T-helper 1 cell treated with Interleukin-12 subunit alpha and Interleukin-12 subunit beta and Interleukin-4 antibody, amounts not matched to agents 30 ng/mL and 1 ng/mL, for 36 hours (primary cell): ENCODE measurements at regions not wholly inside any gene's neighbourhood (a gene's known extent, or its start where the extent isn't known, plus 50 kb on each side); places are given as distances from the start of the nearest gene placed in this dataset.
"Not testable (repeated sequence)": the region's sequence is repeated elsewhere in the genome, so short reads cannot be mapped to it uniquely, and the experiment has no call there.

Source experiments
- intact Hi-C: fragments of 100-400 bp; cut with micrococcal nuclease; formaldehyde crosslinking; loops from one replicate; pipeline ENCODE4 v1.15.1; 2024

- intact Hi-C loops, result no loop called here
Observed at GRCh38 chr5:158451993-158452672, 593.2 kb upstream of the CLINT1 start.

GRCh38 chr5:158451203-158451992, 592.5 kb upstream of the CLINT1 start:
- intact Hi-C loops, result no loop called here

GRCh38 chr5:158450751-158451171, 591.8 kb upstream of the CLINT1 start:
- intact Hi-C loops, result no loop called here

- intact Hi-C loops, result not testable (repeated sequence)
Observed at GRCh38 chr5:158446761-158447160, 587.8 kb upstream of the CLINT1 start.

GRCh38 chr5:158439204-158439603, 580.3 kb upstream of the CLINT1 start:
- intact Hi-C loops, result loop anchor here (10.0 kb wide), 1 partner anchor 666 kb away; no protein-coding TSS in a partner anchor

GRCh38 chr5:158436271-158437065, 577.5 kb upstream of the CLINT1 start:
- intact Hi-C loops, result loop anchor here (10.0 kb wide), 1 partner anchor 668 kb away; no protein-coding TSS in a partner anchor

GRCh38 chr5:158435161-158435616, 576.2 kb upstream of the CLINT1 start:
- intact Hi-C loops, result loop anchor here (1.0 to 10.0 kb wide), 2 partner anchors 576 to 670 kb away; partner anchors contain the start of gene CLINT1

GRCh38 chr5:158434749-158435148, 575.8 kb upstream of the CLINT1 start:
- intact Hi-C loops, result loop anchor here (1.0 to 10.0 kb wide), 2 partner anchors 575 to 670 kb away; partner anchors contain the start of gene CLINT1

- intact Hi-C loops, result loop anchor here (10.0 kb wide), 1 partner anchor 671 kb away; no protein-coding TSS in a partner anchor
Observed at GRCh38 chr5:158433634-158434033, 574.7 kb upstream of the CLINT1 start.

- intact Hi-C loops, result loop anchor here (10.0 kb wide), 1 partner anchor 673 kb away; no protein-coding TSS in a partner anchor
Observed at GRCh38 chr5:158431369-158432029, 572.6 kb upstream of the CLINT1 start.

- intact Hi-C loops, result loop anchor here (10.0 kb wide), 1 partner anchor 674 kb away; no protein-coding TSS in a partner anchor
Observed at GRCh38 chr5:158430798-158431167, 571.8 kb upstream of the CLINT1 start.

- intact Hi-C loops, result loop anchor here (10.0 kb wide), 1 partner anchor 675 kb away; no protein-coding TSS in a partner anchor
Observed at GRCh38 chr5:158430166-158430797, 571.3 kb upstream of the CLINT1 start.

GRCh38 chr5:158429564-158429963, 570.6 kb upstream of the CLINT1 start:
- intact Hi-C loops, result no loop called here

- intact Hi-C loops, result no loop called here
Observed at GRCh38 chr5:158423623-158424200, 564.8 kb upstream of the CLINT1 start.

- intact Hi-C loops, result no loop called here
Observed at GRCh38 chr5:158422653-158423515, 563.9 kb upstream of the CLINT1 start.

- intact Hi-C loops, result no loop called here
Observed at GRCh38 chr5:158421319-158421718, 562.4 kb upstream of the CLINT1 start.

GRCh38 chr5:158419186-158419585, 560.2 kb upstream of the CLINT1 start:
- intact Hi-C loops, result no loop called here

GRCh38 chr5:158414780-158415179, 555.8 kb upstream of the CLINT1 start:
- intact Hi-C loops, result no loop called here

GRCh38 chr5:158414333-158414762, 555.4 kb upstream of the CLINT1 start:
- intact Hi-C loops, result no loop called here
